Ishikawa (cell line): ENCODE measurements at regions not wholly inside any gene's neighbourhood (a gene's known extent, or its start where the extent isn't known, plus 50 kb on each side); places are given as distances from the start of the nearest gene placed in this dataset.

Experiments
- CEBPB ChIP-seq: IDR thresholded peaks from 2 replicates; pipeline ENCODE4 v1.6.1; 2012
- CREB1 ChIP-seq: IDR thresholded peaks from 2 replicates; pipeline ENCODE4 v1.6.1; 2012; ENCODE audit warnings: low read depth
- FOXM1 ChIP-seq: IDR thresholded peaks from 2 replicates; pipeline ENCODE4 v1.6.1; 2012; ENCODE audit warnings: low read depth, borderline replicate concordance
- NFIC ChIP-seq: IDR thresholded peaks from 2 replicates; pipeline ENCODE4 v1.6.1; 2012
- YY1 ChIP-seq: IDR thresholded peaks from 2 replicates; pipeline ENCODE4 v1.6.1; 2012; ENCODE audit warnings: low read depth
- ZBTB7A ChIP-seq: IDR thresholded peaks from 2 replicates; pipeline ENCODE4 v1.6.1; 2012; ENCODE audit warnings: low read depth
- TF ChIP-seq, protein P1 (sequence below): IDR thresholded peaks from 2 replicates; pipeline ENCODE4 v1.6.1; 2012
- TF ChIP-seq, protein P2 (sequence below): IDR thresholded peaks from 2 replicates; pipeline ENCODE4 v1.6.1; 2012; ENCODE audit warnings: low read depth, mild to moderate bottlenecking

DNA sequence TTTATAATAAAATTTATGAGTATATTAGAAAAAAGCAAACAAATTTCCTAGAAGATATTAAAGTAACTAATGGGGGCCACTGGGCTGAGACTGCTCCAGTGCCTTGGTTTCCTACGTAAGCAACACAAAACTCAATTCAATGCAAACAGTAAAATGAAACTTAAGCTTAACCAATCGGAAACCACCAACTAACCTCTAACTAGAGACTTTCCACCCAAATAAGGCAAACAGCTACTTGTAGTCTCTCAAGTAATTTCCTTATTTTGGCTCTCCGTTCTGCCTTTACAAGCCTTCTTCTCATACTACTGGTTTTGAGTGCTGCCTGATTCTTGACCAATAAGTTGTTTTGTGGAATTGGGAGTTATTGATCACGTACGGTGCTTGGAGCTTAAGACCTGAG lies 167.3 kb upstream of the VEGFC start:
- TF ChIP-seq ZBTB7A (no peak), CEBPB (no peak), YY1 (no peak), FOXM1 (no peak), NFIC (no peak), CREB1 (no peak)
- TF ChIP-seq, protein P1, sequence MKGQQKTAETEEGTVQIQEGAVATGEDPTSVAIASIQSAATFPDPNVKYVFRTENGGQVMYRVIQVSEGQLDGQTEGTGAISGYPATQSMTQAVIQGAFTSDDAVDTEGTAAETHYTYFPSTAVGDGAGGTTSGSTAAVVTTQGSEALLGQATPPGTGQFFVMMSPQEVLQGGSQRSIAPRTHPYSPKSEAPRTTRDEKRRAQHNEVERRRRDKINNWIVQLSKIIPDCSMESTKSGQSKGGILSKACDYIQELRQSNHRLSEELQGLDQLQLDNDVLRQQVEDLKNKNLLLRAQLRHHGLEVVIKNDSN, result no peak
- TF ChIP-seq, protein P2, sequence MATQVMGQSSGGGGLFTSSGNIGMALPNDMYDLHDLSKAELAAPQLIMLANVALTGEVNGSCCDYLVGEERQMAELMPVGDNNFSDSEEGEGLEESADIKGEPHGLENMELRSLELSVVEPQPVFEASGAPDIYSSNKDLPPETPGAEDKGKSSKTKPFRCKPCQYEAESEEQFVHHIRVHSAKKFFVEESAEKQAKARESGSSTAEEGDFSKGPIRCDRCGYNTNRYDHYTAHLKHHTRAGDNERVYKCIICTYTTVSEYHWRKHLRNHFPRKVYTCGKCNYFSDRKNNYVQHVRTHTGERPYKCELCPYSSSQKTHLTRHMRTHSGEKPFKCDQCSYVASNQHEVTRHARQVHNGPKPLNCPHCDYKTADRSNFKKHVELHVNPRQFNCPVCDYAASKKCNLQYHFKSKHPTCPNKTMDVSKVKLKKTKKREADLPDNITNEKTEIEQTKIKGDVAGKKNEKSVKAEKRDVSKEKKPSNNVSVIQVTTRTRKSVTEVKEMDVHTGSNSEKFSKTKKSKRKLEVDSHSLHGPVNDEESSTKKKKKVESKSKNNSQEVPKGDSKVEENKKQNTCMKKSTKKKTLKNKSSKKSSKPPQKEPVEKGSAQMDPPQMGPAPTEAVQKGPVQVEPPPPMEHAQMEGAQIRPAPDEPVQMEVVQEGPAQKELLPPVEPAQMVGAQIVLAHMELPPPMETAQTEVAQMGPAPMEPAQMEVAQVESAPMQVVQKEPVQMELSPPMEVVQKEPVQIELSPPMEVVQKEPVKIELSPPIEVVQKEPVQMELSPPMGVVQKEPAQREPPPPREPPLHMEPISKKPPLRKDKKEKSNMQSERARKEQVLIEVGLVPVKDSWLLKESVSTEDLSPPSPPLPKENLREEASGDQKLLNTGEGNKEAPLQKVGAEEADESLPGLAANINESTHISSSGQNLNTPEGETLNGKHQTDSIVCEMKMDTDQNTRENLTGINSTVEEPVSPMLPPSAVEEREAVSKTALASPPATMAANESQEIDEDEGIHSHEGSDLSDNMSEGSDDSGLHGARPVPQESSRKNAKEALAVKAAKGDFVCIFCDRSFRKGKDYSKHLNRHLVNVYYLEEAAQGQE, result no peak
